HEK293T (cell line): ENCODE measurements at regions not wholly inside any gene's neighbourhood (a gene's known extent, or its start where the extent isn't known, plus 50 kb on each side); places are given as distances from the start of the nearest gene placed in this dataset.
"Not testable (repeated sequence)": the region's sequence is repeated elsewhere in the genome, so short reads cannot be mapped to it uniquely, and the experiment has no call there.

Source experiments
- CTCF ChIA-PET: fragments of 350-600 bp; formaldehyde crosslinking; extraction: SDS; loops from one replicate; lab custom pipeline; 2021; ENCODE audit warnings: antibody characterized with exemption, inconsistent platforms; lab: Yijun Ruan, JAX
- POLR2A ChIA-PET: fragments of 350-600 bp; formaldehyde crosslinking; extraction: SDS; loops from one replicate; lab custom pipeline; 2020; ENCODE audit warnings: antibody characterized with exemption, inconsistent platforms; lab: Yijun Ruan, JAX
- DNase-seq: peaks from one replicate; pipeline ENCODE4 v3.0.0; 2012; ENCODE audit warnings: mixed read lengths; ENCODE audit errors: extremely low spot score
- ARNT ChIP-seq: fragments of 450-650 bp; IDR thresholded peaks from 2 replicates; pipeline ENCODE4 v1.6.1; 2017; ENCODE audit warnings: mild to moderate bottlenecking
- BHLHE40 ChIP-seq: fragments of 450-650 bp; IDR thresholded peaks from 2 replicates; pipeline ENCODE4 v1.6.1; 2016; ENCODE audit warnings: mild to moderate bottlenecking, moderate library complexity, borderline replicate concordance
- CTBP1 ChIP-seq: fragments of 450-650 bp; IDR thresholded peaks from 2 replicates; pipeline ENCODE4 v1.6.1; 2016; ENCODE audit warnings: borderline replicate concordance
- ELF4 ChIP-seq: fragments of 450-650 bp; IDR thresholded peaks from 2 replicates; pipeline ENCODE4 v1.6.1; 2017; ENCODE audit warnings: antibody characterized with exemption
- FOXA1 ChIP-seq: fragments of 450-650 bp; IDR thresholded peaks from 2 replicates; pipeline ENCODE4 v1.6.1; 2016; ENCODE audit warnings: mild to moderate bottlenecking
- FOXK2 ChIP-seq: fragments of 450-650 bp; IDR thresholded peaks from 2 replicates; pipeline ENCODE4 v1.6.1; 2016; ENCODE audit warnings: mild to moderate bottlenecking
- FOXM1 ChIP-seq: fragments of 450-650 bp; IDR thresholded peaks from 2 replicates; pipeline ENCODE4 v1.6.1; 2017; ENCODE audit warnings: mild to moderate bottlenecking, borderline replicate concordance
- HDGF ChIP-seq: fragments of 450-650 bp; IDR thresholded peaks from 2 replicates; pipeline ENCODE4 v1.6.1; 2017; ENCODE audit warnings: antibody characterized with exemption, borderline replicate concordance
- L3MBTL2 ChIP-seq: fragments of 450-650 bp; conservative IDR thresholded peaks from 2 replicates; pipeline ENCODE4 v1.6.1; 2016; ENCODE audit warnings: mild to moderate bottlenecking
- LEF1 ChIP-seq: fragments of 450-650 bp; IDR thresholded peaks from 2 replicates; pipeline ENCODE4 v1.6.1; 2017; ENCODE audit warnings: mild to moderate bottlenecking, borderline replicate concordance
- NFRKB ChIP-seq: fragments of 450-650 bp; IDR thresholded peaks from 2 replicates; pipeline ENCODE4 v1.6.1; 2016; ENCODE audit warnings: mild to moderate bottlenecking, moderate library complexity
- PKNOX1 ChIP-seq: fragments of 450-650 bp; IDR thresholded peaks from 2 replicates; pipeline ENCODE4 v1.6.1; 2016
- SP1 ChIP-seq: fragments of 450-650 bp; IDR thresholded peaks from 2 replicates; pipeline ENCODE4 v1.6.1; 2017
- SUZ12 ChIP-seq: fragments of 450-650 bp; IDR thresholded peaks from 2 replicates; pipeline ENCODE4 v1.6.1; 2016; ENCODE audit warnings: mild to moderate bottlenecking
- TARDBP ChIP-seq: fragments of 450-650 bp; IDR thresholded peaks from 2 replicates; pipeline ENCODE4 v1.6.1; 2016
- ZNF384 ChIP-seq: fragments of 450-650 bp; IDR thresholded peaks from 2 replicates; pipeline ENCODE4 v1.6.1; 2016

GRCh38 chr6:97726378-97726777, 443.4 kb upstream of the MMS22L start:
- TF ChIP-seq FOXA1 (no peak), PKNOX1 (no peak), FOXK2 (no peak), SP1 (no peak), BHLHE40 (no peak), NFRKB (no peak), TARDBP (no peak), ARNT (no peak), SUZ12 (no peak), LEF1 (no peak), ELF4 (no peak), HDGF (no peak), CTBP1 (no peak), FOXM1 (no peak)
- ChIA-PET CTCF (no interaction called here), POLR2A (no interaction called here)
- DNase-seq, result peak; percentile 20

GRCh38 chr6:97732045-97732444, 449.0 kb upstream of the MMS22L start:
- DNase-seq, result no peak
- ChIA-PET POLR2A (no interaction called here), CTCF (no interaction called here)
- TF ChIP-seq SUZ12 (no peak), ARNT (no peak), HDGF (no peak)

- no peak for TF ChIP-seq LEF1
- no peak for TF ChIP-seq NFRKB
- no peak for TF ChIP-seq ELF4
- TF ChIP-seq FOXA1, result no peak
- no peak for TF ChIP-seq SP1
- no peak for TF ChIP-seq HDGF
- TF ChIP-seq TARDBP, result no peak
- ChIA-PET POLR2A (no interaction called here), CTCF (no interaction called here)
- no peak for DNase-seq
These were observed 474.6 kb upstream of the MMS22L start for GRCh38 chr6:97757575-97757974.

GRCh38 chr6:97765461-97765860, 482.4 kb upstream of the MMS22L start:
- no peak for DNase-seq
- TF ChIP-seq PKNOX1, result peak; percentile 10; the same call in 1 of the 2 replicates
- TF ChIP-seq FOXA1, result no peak
- TF ChIP-seq L3MBTL2, result no peak
- ChIA-PET POLR2A (no interaction called here), CTCF (interaction anchor here (0.6 kb wide), 1 partner anchor 510 kb away, joined by 4 read pairs; no protein-coding TSS in a partner anchor)

- ChIA-PET POLR2A (no interaction called here), CTCF (no interaction called here)
- TF ChIP-seq ZNF384 (no peak), TARDBP (no peak), NFRKB (no peak), FOXK2 (no peak), SP1 (no peak), FOXA1 (no peak)
- DNase-seq, result no peak
These were observed 488.4 kb upstream of the MMS22L start for GRCh38 chr6:97771372-97771771.

- POLR2A ChIA-PET, result no interaction called here
- no peak for DNase-seq
- CTCF ChIA-PET, result interaction anchor here (0.9 kb wide), 1 partner anchor 15 kb away, joined by 3 read pairs; no protein-coding TSS in a partner anchor
- TF ChIP-seq NFRKB (no peak), PKNOX1 (no peak), HDGF (no peak), BHLHE40 (no peak), ZNF384 (no peak), CTBP1 (no peak), FOXA1 (no peak), SP1 (no peak), FOXM1 (no peak), L3MBTL2 (no peak)
These were observed 492.0 kb upstream of the MMS22L start for GRCh38 chr6:97775012-97775411.

GRCh38 chr6:97778290-97779038, 495.4 kb upstream of the MMS22L start:
- DNase-seq, result no peak
- POLR2A ChIA-PET, result no interaction called here
- CTCF ChIA-PET, result no interaction called here

GRCh38 chr6:97779039-97779766, 496.2 kb upstream of the MMS22L start:
- DNase-seq, CTCF ChIA-PET: not testable (repeated sequence)

More at GRCh38 chr6:97778290-97779038, 495.4 kb upstream of the MMS22L start:
- TF ChIP-seq PKNOX1, result no peak
- TF ChIP-seq BHLHE40, result no peak
- TF ChIP-seq ZNF384, result no peak
- no peak for TF ChIP-seq ARNT
- TF ChIP-seq HDGF, result no peak

More at GRCh38 chr6:97779039-97779766, 496.2 kb upstream of the MMS22L start:
- POLR2A ChIA-PET, result not testable (repeated sequence)
